Posterior cingulate gyrus (tissue), 11 donors: ENCODE measurements at regions not wholly inside any gene's neighbourhood (a gene's known extent, or its start where the extent isn't known, plus 50 kb on each side); places are given as distances from the start of the nearest gene placed in this dataset.
"Not testable (repeated sequence)": the region's sequence is repeated elsewhere in the genome, so short reads cannot be mapped to it uniquely, and the experiment has no call there.

Source experiments
- DNase-seq, 10 donors: peaks; one replicate each; pipeline versions ENCODE4 v3.0.0 to v3.0.0-alpha.2; 2020 to 2021; ENCODE audit warnings: mixed read lengths in 3 of 10
- intact Hi-C: fragments of 100-400 bp; cut with DNase I; formaldehyde crosslinking; loops from one replicate; pipeline ENCODE4 v1.15.1; 2023

GRCh38 chr5:92863666-92864065, 717.4 kb downstream of the NR2F1-AS1 start:
- intact Hi-C loops, result no loop called here
- no peak for DNase-seq

- no peak for DNase-seq
- intact Hi-C loops, result no loop called here
These were observed 719.3 kb downstream of the NR2F1-AS1 start for GRCh38 chr5:92861531-92862285.

GRCh38 chr5:92860061-92860460, 721.0 kb downstream of the NR2F1-AS1 start:
- intact Hi-C loops, result no loop called here
- DNase-seq, result no peak

GRCh38 chr5:92852219-92852618, 728.8 kb downstream of the NR2F1-AS1 start:
- DNase-seq, result no peak
- intact Hi-C loops, result no loop called here

- intact Hi-C loops, result no loop called here
These were observed 730.1 kb downstream of the NR2F1-AS1 start for GRCh38 chr5:92850886-92851285.

GRCh38 chr5:92849756-92850155, 731.3 kb downstream of the NR2F1-AS1 start:
- intact Hi-C loops, result no loop called here

More at GRCh38 chr5:92850886-92851285, 730.1 kb downstream of the NR2F1-AS1 start:
- DNase-seq, result no peak

GRCh38 chr5:92841604-92842155, 739.3 kb downstream of the NR2F1-AS1 start:
- DNase-seq, result no peak
- intact Hi-C loops, result no loop called here

More at GRCh38 chr5:92849756-92850155, 731.3 kb downstream of the NR2F1-AS1 start:
- no peak for DNase-seq

GRCh38 chr5:92838253-92838652, 742.8 kb downstream of the NR2F1-AS1 start:
- intact Hi-C loops, result no loop called here
- DNase-seq, result no peak

GRCh38 chr5:92836855-92837755, 743.9 kb downstream of the NR2F1-AS1 start:
- intact Hi-C loops, result no loop called here
- no peak for DNase-seq

GRCh38 chr5:92835712-92836111, 745.3 kb downstream of the NR2F1-AS1 start:
- intact Hi-C loops, result no loop called here
- DNase-seq, result no peak

- DNase-seq, result not testable (repeated sequence)
These were observed 757.5 kb downstream of the NR2F1-AS1 start for GRCh38 chr5:92823551-92823950.

GRCh38 chr5:92822183-92822582, 758.8 kb downstream of the NR2F1-AS1 start:
- DNase-seq, result no peak
- intact Hi-C loops, result no loop called here

More at GRCh38 chr5:92823551-92823950, 757.5 kb downstream of the NR2F1-AS1 start:
- intact Hi-C loops, result not testable (repeated sequence)

- no peak for DNase-seq
- intact Hi-C loops, result no loop called here
These were observed 771.1 kb downstream of the NR2F1-AS1 start for GRCh38 chr5:92809855-92810465.

- intact Hi-C loops, result no loop called here
- no peak for DNase-seq
These were observed 772.5 kb downstream of the NR2F1-AS1 start for GRCh38 chr5:92808474-92808873.

GRCh38 chr5:92807085-92807484, 773.9 kb downstream of the NR2F1-AS1 start:
- DNase-seq, result no peak
- intact Hi-C loops, result no loop called here

- intact Hi-C loops, result no loop called here
- DNase-seq, result no peak
These were observed 775.6 kb downstream of the NR2F1-AS1 start for GRCh38 chr5:92805446-92805845.

GRCh38 chr5:92801911-92802310, 779.1 kb downstream of the NR2F1-AS1 start:
- no peak for DNase-seq
- intact Hi-C loops, result no loop called here

- no peak for DNase-seq
- intact Hi-C loops, result no loop called here
These were observed 780.7 kb downstream of the NR2F1-AS1 start for GRCh38 chr5:92800365-92800764.

GRCh38 chr5:92795633-92796032, 785.4 kb downstream of the NR2F1-AS1 start:
- intact Hi-C loops, result no loop called here
- no peak for DNase-seq

- intact Hi-C loops, result no loop called here
- no peak for DNase-seq
These were observed 801.0 kb downstream of the NR2F1-AS1 start for GRCh38 chr5:92780057-92780456.

GRCh38 chr5:92779536-92779935, 801.5 kb downstream of the NR2F1-AS1 start:
- DNase-seq, result no peak
- intact Hi-C loops, result no loop called here
